H1 (cell line): ENCODE measurements at regions not wholly inside any gene's neighbourhood (a gene's known extent, or its start where the extent isn't known, plus 50 kb on each side); places are given as distances from the start of the nearest gene placed in this dataset.

Source experiments
- CREB1 ChIP-seq: IDR thresholded peaks from 2 replicates; pipeline ENCODE4 v1.6.1; 2012; ENCODE audit warnings: inconsistent platforms
- GABPA ChIP-seq: IDR thresholded peaks from 2 replicates; pipeline ENCODE4 v1.6.1; 2011; ENCODE audit warnings: mild to moderate bottlenecking, low read length, moderate library complexity, borderline replicate concordance; ENCODE audit not compliant: insufficient read depth
- JUND ChIP-seq: IDR thresholded peaks from 2 replicates; pipeline ENCODE4 v1.6.1; 2011; ENCODE audit warnings: mild to moderate bottlenecking, improper control_type of control experiment, low read length
- POLR2A ChIP-seq, 2 experiments: IDR thresholded peaks; 1 replicate in 1 of 2; 2 replicates in 1 of 2; pipeline ENCODE4 v1.6.1; 2011; ENCODE audit warnings: low read depth in 2 of 2, low read length in 2 of 2, mild to moderate bottlenecking in 2 of 2; ENCODE audit errors: control extremely low read depth in 1 of 2
- POLR2AphosphoS5 ChIP-seq: IDR thresholded peaks from 2 replicates; pipeline ENCODE4 v1.6.1; 2011; ENCODE audit warnings: low read depth, low read length
- SRF ChIP-seq: IDR thresholded peaks from 2 replicates; pipeline ENCODE4 v1.6.1; 2011; ENCODE audit warnings: mild to moderate bottlenecking, low read depth, low read length, moderate library complexity
- TEAD4 ChIP-seq: IDR thresholded peaks from 2 replicates; pipeline ENCODE4 v1.6.1; 2012; ENCODE audit warnings: low read depth, low read length, inconsistent platforms, mixed read lengths
- YY1 ChIP-seq: IDR thresholded peaks from 2 replicates; pipeline ENCODE4 v1.6.1; 2011; ENCODE audit warnings: low read depth, mild to moderate bottlenecking, low read length
- TF ChIP-seq, protein P1 (sequence below), 3 experiments: IDR thresholded peaks; 1 replicate in 2 of 3; 2 replicates in 1 of 3; pipeline versions ENCODE4 v1.5.1 to v1.6.1; 2011; ENCODE audit warnings: low read length in 3 of 3, mild to moderate bottlenecking in 3 of 3, inconsistent platforms in 2 of 3, low read depth in 1 of 3, moderate library complexity in 1 of 3; ENCODE audit not compliant: insufficient read depth in 1 of 3; ENCODE audit errors: control extremely low read depth in 1 of 3

DNA sequence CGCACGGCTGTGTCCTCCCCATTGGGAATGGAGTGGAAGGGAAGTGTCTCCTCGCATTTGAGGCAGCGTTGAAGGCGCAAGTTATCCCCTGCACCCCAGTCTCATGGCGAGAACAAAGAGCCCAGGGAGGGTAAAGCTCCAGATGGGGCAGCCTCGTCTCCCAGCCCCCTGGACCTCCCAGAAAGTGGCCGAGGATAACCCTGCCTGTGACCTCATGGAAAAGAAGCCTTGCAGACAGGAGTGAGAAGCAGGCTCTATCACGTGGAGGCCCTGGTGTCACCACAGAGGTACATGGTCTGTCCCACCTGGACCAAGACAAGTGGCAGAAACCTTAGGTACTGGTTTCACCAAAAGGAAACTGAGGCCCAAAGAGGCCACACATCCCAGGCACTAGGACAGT is 134.8 kb upstream of the RPS6KA2 start:
- TF ChIP-seq JUND (no peak), SRF (no peak), TEAD4 (no peak), YY1 (no peak), POLR2AphosphoS5 (no peak), GABPA (no peak), POLR2A (IDR thresholded peaks at IDR 0.05; ENCODE audit: control extremely low read depth in 1 of 2, low read depth in 2 of 2, low read length in 2 of 2) (no peak), CREB1 (no peak)
- TF ChIP-seq, protein P1, sequence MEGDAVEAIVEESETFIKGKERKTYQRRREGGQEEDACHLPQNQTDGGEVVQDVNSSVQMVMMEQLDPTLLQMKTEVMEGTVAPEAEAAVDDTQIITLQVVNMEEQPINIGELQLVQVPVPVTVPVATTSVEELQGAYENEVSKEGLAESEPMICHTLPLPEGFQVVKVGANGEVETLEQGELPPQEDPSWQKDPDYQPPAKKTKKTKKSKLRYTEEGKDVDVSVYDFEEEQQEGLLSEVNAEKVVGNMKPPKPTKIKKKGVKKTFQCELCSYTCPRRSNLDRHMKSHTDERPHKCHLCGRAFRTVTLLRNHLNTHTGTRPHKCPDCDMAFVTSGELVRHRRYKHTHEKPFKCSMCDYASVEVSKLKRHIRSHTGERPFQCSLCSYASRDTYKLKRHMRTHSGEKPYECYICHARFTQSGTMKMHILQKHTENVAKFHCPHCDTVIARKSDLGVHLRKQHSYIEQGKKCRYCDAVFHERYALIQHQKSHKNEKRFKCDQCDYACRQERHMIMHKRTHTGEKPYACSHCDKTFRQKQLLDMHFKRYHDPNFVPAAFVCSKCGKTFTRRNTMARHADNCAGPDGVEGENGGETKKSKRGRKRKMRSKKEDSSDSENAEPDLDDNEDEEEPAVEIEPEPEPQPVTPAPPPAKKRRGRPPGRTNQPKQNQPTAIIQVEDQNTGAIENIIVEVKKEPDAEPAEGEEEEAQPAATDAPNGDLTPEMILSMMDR (IDR thresholded peaks at IDR 0.05; ENCODE audit: control extremely low read depth in 1 of 3, insufficient read depth in 1 of 3, low read depth in 1 of 3, low read length in 3 of 3): no peak
